GM21825 (cell line): ENCODE measurements at regions not wholly inside any gene's neighbourhood (a gene's known extent, or its start where the extent isn't known, plus 50 kb on each side); places are given as distances from the start of the nearest gene placed in this dataset.
"Not testable (repeated sequence)": the region's sequence is repeated elsewhere in the genome, so short reads cannot be mapped to it uniquely, and the experiment has no call there.

Experiments used
- ATAC-seq: cut with Tn5 transposase; IDR thresholded peaks from one replicate; pipeline ENCODE4 v1.9.1; 2021; ENCODE audit warnings: mild to moderate bottlenecking, moderate library complexity; ENCODE audit not compliant: unreplicated experiment

- ATAC-seq = no peak
Measured at GRCh38 chr5:106854105-106854687, 816.5 kb downstream of the EFNA5 start.

GRCh38 chr5:106853266-106853665 is 817.5 kb downstream of the EFNA5 start:
- ATAC-seq = no peak

DNA sequence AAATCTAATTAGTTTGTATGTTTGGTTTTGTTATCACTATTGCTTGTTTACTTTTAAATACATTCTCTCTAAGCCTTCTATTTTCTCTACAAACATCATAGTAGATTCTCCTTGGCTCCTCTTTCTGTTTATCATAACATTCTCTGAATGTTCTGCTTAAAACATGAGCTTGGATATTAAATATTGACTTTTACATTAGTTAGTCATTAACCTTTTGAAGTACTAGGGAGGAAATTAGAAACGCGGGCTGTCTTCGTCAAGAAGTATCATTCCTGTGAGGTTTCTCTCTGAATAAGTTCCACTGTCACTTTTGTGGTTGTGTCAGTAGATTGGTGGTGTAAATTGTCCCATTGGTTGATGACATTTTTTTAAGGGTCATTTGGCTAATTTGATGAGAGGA is 821.5 kb downstream of the EFNA5 start:
- no peak for ATAC-seq

DNA sequence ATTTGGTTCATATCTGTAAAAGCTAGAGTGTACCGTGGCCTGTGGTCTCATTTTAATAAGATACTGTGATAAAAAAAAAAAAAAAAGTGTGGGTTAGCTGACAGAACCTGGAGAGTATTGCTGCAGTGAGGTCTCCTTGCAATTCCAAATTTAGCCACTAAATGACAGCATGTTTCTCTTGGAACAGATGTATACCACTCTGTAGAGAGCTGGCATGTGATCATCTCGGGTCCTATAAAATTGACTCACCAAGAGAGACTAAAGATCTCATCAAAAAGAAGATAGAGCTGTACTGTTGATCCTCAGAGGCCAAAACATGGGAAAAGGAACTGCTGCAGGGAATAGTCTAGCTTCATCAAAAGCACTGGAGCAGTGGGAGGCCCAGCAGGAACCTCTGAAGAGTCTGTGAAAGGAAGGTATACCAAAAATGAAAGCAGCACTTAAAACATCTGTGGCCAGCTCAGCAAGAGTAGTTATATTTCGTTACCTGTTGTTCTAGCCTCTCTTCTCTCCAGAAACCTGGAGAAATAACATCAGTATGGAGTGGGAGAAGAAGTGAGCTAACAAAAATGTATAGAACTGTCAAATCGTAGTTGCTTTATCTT is 826.8 kb downstream of the EFNA5 start:
- no peak for ATAC-seq

- ATAC-seq = no peak
Measured at GRCh38 chr5:106833517-106833916, 837.2 kb downstream of the EFNA5 start.

DNA sequence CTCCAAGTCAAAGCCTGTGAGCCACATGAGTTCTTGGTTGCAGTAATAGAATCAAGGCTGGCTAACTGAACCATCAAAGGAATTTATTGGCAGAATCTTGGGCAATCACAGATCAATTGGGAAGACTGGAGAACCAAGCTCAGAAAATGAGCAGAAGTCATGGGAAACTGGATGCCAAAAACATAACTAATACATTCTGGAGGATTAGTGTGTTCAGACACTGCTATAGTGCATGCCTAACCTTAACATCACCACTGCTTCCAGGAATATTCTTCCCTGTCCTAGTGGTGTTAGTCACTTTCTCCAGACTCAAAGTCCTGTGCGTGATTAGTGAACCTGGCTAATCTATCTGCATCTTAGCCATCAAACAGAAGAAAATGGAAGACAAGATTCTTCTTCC is 843.7 kb downstream of the EFNA5 start:
- ATAC-seq = no peak

DNA sequence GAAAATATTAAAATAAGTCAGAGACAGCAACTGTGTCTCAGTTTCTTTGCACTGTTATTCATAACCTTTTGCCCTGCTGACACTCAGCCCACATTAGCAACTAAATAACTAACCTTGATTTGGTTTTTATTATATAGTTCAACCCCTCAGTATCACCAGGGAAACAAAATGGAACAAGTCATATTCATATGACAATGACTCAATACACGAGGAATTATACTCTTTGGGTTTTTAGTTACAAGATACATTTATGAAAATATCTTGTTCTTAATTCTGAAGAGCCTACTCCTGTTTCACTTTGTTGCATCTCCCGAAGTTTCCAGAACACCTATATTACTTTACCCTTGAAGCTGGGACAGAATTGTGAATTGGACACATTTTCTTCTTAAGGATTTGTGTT is 845.4 kb downstream of the EFNA5 start:
- no peak for ATAC-seq

GRCh38 chr5:106822851-106823250 is 847.9 kb downstream of the EFNA5 start:
- no peak for ATAC-seq

- no peak for ATAC-seq
Measured at GRCh38 chr5:106818552-106818951, 852.2 kb downstream of the EFNA5 start.

GRCh38 chr5:106814961-106815360 is 855.8 kb downstream of the EFNA5 start:
- no peak for ATAC-seq

DNA sequence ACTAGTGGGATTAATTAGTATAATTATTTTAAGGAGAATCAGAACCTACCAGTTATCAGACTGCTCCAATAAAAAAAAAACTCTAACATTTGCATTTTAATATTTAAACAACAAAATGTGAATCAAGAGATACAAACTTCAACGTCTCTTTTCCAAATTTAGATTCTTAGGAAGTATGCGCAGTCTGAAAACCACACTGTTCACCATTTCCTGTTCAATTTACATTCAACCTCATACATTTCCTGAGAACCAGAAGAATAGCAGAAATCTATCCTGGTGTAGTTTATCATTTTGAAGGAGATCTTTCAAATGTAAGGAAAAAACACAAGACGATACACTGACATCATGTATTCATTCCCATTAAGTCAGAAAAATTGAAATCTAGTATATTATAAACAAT is 869.2 kb downstream of the EFNA5 start:
- no peak for ATAC-seq

- no peak for ATAC-seq
Measured at GRCh38 chr5:106797996-106798395, 872.7 kb downstream of the EFNA5 start.

- no peak for ATAC-seq
Measured at GRCh38 chr5:106796081-106796480, 874.7 kb downstream of the EFNA5 start.

GRCh38 chr5:106784846-106785245 is 885.9 kb downstream of the EFNA5 start:
- no peak for ATAC-seq

DNA sequence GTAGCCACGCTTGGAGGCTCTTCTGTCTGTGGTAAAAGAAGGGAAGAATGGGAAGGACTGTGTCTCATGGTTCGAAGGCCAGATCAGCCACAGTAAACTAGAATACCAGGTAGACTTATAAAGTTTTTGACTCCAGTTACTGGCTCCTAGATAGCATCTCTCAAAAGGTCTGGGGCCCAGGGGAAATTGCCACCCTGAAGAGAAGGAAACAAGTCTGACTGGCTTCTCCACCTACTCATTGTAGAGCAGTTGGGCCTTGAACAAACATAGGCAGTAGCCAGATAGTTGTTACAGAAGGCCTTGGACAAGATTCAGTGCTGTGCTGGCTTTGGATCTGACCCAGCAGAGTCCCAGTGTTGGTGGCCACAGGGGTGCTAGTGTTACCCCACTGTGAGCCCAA is 890.4 kb downstream of the EFNA5 start:
- no peak for ATAC-seq

DNA sequence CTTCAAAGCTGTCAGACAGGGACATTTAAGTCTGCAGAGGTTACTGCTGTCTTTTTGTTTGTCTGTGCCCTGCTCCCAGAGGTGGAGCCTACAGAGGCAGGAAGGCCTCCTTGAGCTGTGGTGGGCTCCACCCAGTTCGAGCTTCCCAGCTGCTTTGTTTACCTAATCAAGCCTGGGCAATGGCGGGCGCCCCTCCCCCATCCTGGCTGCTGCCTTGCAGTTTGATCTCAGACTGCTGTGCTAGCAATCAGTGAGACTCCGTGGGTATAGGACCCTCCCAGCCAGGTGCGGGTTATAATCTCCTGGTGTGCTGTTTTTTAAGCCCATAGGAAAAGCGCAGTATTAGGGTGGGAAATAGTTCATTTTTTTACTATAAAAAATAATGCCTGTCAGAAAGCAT is 894.2 kb downstream of the EFNA5 start:
- not testable (repeated sequence) for ATAC-seq

DNA sequence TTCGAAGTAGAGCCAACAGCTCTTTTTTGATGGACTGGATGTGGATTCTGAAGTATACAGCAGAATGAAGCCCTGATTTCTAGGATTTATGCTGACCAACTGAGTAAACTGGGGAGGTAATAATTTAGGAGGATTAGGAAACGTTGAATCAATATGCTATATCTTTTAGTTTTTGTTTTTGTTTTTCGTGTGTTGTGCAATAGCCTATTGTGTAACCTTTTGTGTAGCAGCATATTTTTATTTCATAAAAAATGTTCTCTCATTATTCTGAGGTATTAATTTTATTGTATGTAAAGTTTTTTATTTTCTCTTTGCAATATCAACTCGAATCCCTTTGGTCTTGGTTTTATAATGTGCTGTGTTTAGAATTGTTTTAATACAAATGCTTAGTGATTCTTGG is 902.3 kb downstream of the EFNA5 start:
- no peak for ATAC-seq

DNA sequence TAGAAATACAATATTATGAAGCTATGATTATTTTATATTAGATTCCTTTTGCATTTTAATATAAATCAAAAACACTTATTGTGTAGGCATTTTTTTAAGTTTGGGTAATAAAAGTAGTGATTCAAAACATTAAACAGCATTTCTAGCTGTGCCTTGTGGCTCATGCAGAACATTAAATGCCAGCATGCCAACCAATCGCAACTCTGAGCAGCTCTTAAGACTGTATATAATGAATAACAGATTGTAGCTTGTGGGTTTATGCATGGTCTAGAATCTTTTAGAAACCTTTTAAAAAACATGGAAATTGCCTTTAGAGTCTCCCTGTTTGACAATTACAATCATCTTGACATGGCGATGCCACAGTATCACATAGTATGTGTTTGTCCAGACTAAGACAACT is 903.8 kb downstream of the EFNA5 start:
- no peak for ATAC-seq

DNA sequence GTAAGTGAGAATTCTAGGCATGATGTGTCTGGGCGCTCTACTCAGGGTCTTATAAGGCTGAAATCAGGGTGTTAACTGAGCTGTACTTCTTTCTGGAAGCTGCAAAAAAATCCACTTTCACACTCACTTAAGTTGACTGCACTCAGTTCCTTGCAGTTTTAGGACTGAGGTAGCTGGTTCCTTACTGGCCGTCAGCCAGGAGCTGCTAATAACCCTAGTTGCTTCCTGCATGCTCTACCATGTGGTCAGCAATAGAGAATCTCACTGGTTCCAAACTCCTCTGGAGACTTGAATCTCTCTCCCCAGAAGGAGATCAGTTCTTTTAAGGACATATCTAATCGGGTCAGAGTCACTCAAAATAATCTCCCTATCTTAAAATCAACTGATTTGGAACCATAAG is 911.2 kb downstream of the EFNA5 start:
- ATAC-seq = no peak

- no peak for ATAC-seq
Measured at GRCh38 chr5:106759152-106759551, 911.6 kb downstream of the EFNA5 start.

- ATAC-seq = no peak
Measured at GRCh38 chr5:106757672-106758071, 913.1 kb downstream of the EFNA5 start.

- ATAC-seq = no peak
Measured at GRCh38 chr5:106755789-106756188, 914.9 kb downstream of the EFNA5 start.

- ATAC-seq = no peak
Measured at GRCh38 chr5:106755066-106755465, 915.7 kb downstream of the EFNA5 start.
